Gastrocnemius medialis (tissue), 4 donors: ENCODE measurements at regions not wholly inside any gene's neighbourhood (a gene's known extent, or its start where the extent isn't known, plus 50 kb on each side); places are given as distances from the start of the nearest gene placed in this dataset.

ENCODE experiments used
- ATAC-seq, 2 donors: fragments of 150-250 bp; one replicate each; pipeline ENCODE4 v1.9.1; 2016
- DNase-seq, 2 donors: peaks; one replicate each; pipeline ENCODE4 v3.0.0-alpha.2; 2019
- H3K27ac ChIP-seq, 4 donors: fragments of 200-600 bp; sonication (generic); 1 replicate in 1 of 4; 2 replicates in 3 of 4; pipeline ENCODE4 v1.5.1; 2016 to 2018; ENCODE audit warnings: mild to moderate bottlenecking in 2 of 4, moderate library complexity in 1 of 4
- H3K27me3 ChIP-seq, 3 donors: fragments of 200-600 bp; sonication (generic) in 2 of 3; 1 replicate in 1 of 3; 2 replicates in 2 of 3; pipeline versions ENCODE4 v1.5.1 to v1.6.0; 2016 to 2019; ENCODE audit warnings: mild to moderate bottlenecking in 1 of 3, moderate library complexity in 1 of 3
- H3K36me3 ChIP-seq, 2 donors: fragments of 200-600 bp; sonication (generic) in 1 of 2; one replicate each; pipeline ENCODE4 v1.5.1; 2017 to 2018
- H3K4me1 ChIP-seq, 2 donors: fragments of 200-600 bp; sonication (generic) in 1 of 2; one replicate each; pipeline ENCODE4 v1.5.1; 2016 to 2017; ENCODE audit warnings: mild to moderate bottlenecking in 2 of 2
- H3K4me3 ChIP-seq, 4 donors: fragments of 200-600 bp; sonication (generic) in 3 of 4; 1 replicate in 1 of 4; 2 replicates in 3 of 4; pipeline ENCODE4 v1.5.1; 2016 to 2019; ENCODE audit warnings: mild to moderate bottlenecking in 2 of 4
- H3K9me3 ChIP-seq, 3 donors: fragments of 200-600 bp; sonication (generic) in 2 of 3; 1 replicate in 1 of 3; 2 replicates in 2 of 3; pipeline ENCODE4 v1.5.1; 2016 to 2019
- POLR2A ChIP-seq, 2 donors: fragments of 450-650 bp; IDR thresholded peaks; one replicate each; pipeline ENCODE4 v1.6.1; 2017; ENCODE audit warnings: antibody characterized with exemption in 2 of 2, mild to moderate bottlenecking in 2 of 2, moderate library complexity in 2 of 2
- in situ Hi-C, 4 donors: fragments of 200-750 bp; cut with MboI; loops; one replicate each; pipeline versions ENCODE4 v1.15.0 to v1.8.0; 2017; ENCODE audit warnings: low sequenced_read_pairs in 4 of 4
- intact Hi-C: fragments of 100-400 bp; cut with DNase I; formaldehyde crosslinking; loops from one replicate; pipeline ENCODE4 v1.15.1; 2023; ENCODE audit warnings: low total_unique reads
- TF ChIP-seq, protein P1 (sequence below), 5 experiments: fragments of 450-650 bp in 3 of 5; fragments of 200-600 bp in 2 of 5; sonication (generic) in 2 of 5; IDR thresholded peaks in 4 of 5; conservative IDR thresholded peaks in 1 of 5; 1 replicate in 4 of 5; 2 replicates in 1 of 5; pipeline ENCODE4 v1.5.1; 2016 to 2019; ENCODE audit warnings: antibody characterized with exemption in 5 of 5, mild to moderate bottlenecking in 3 of 5, moderate library complexity in 3 of 5

- no peaks in the 10 kb centered on the region for H3K36me3 ChIP-seq
- H3K4me1 ChIP-seq, result no peaks in the 10 kb centered on the region
- DNase-seq (no peak), ATAC-seq (no peak)
- no peak overlapping the region for H3K27ac ChIP-seq
- no peaks in the 10 kb centered on the region for H3K27me3 ChIP-seq
- H3K9me3 ChIP-seq, result no peaks in the 10 kb centered on the region
- intact Hi-C loops (no loop called here), in situ Hi-C loops (no loop called here)
- H3K4me3 ChIP-seq, result no peak overlapping the region
- TF ChIP-seq POLR2A (IDR thresholded peaks at IDR 0.05), result no peak
- TF ChIP-seq, protein P1, sequence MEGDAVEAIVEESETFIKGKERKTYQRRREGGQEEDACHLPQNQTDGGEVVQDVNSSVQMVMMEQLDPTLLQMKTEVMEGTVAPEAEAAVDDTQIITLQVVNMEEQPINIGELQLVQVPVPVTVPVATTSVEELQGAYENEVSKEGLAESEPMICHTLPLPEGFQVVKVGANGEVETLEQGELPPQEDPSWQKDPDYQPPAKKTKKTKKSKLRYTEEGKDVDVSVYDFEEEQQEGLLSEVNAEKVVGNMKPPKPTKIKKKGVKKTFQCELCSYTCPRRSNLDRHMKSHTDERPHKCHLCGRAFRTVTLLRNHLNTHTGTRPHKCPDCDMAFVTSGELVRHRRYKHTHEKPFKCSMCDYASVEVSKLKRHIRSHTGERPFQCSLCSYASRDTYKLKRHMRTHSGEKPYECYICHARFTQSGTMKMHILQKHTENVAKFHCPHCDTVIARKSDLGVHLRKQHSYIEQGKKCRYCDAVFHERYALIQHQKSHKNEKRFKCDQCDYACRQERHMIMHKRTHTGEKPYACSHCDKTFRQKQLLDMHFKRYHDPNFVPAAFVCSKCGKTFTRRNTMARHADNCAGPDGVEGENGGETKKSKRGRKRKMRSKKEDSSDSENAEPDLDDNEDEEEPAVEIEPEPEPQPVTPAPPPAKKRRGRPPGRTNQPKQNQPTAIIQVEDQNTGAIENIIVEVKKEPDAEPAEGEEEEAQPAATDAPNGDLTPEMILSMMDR (IDR thresholded peaks at IDR 0.05 in 4 of 5, conservative IDR thresholded peaks at IDR 0.05 in 1 of 5), result no peak
Measured at GRCh38 chr19:31504221-31504620, 155.0 kb upstream of the TSHZ3 start.

GRCh38 chr19:31505596-31505910, 156.3 kb upstream of the TSHZ3 start:
- Histone ChIP-seq H3K27ac (no peak overlapping the region), H3K4me3 (no peak overlapping the region), H3K36me3 (no peaks in the 10 kb centered on the region), H3K9me3 (no peaks in the 10 kb centered on the region), H3K27me3 (no peaks in the 10 kb centered on the region), H3K4me1 (no peaks in the 10 kb centered on the region)
- TF ChIP-seq, protein P1 (IDR thresholded peaks at IDR 0.05 in 4 of 5, conservative IDR thresholded peaks at IDR 0.05 in 1 of 5), result no peak
- TF ChIP-seq POLR2A (IDR thresholded peaks at IDR 0.05), result no peak
- intact Hi-C loops, result no loop called here
- ATAC-seq, result no peak
- no peak for DNase-seq
- in situ Hi-C loops, result no loop called here

GRCh38 chr19:31506102-31506501, 156.9 kb upstream of the TSHZ3 start:
- H3K36me3 ChIP-seq, result no peaks in the 10 kb centered on the region
- no peak overlapping the region for H3K27ac ChIP-seq
- H3K4me3 ChIP-seq, result no peak overlapping the region
- no peaks in the 10 kb centered on the region for H3K27me3 ChIP-seq
- no peaks in the 10 kb centered on the region for H3K9me3 ChIP-seq
- ATAC-seq, result no peak
- in situ Hi-C loops, result no loop called here
- intact Hi-C loops, result no loop called here
- DNase-seq, result no peak
- no peaks in the 10 kb centered on the region for H3K4me1 ChIP-seq
- TF ChIP-seq, protein P1 (IDR thresholded peaks at IDR 0.05 in 4 of 5, conservative IDR thresholded peaks at IDR 0.05 in 1 of 5), result no peak
- no peak for TF ChIP-seq POLR2A (IDR thresholded peaks at IDR 0.05)

DNA sequence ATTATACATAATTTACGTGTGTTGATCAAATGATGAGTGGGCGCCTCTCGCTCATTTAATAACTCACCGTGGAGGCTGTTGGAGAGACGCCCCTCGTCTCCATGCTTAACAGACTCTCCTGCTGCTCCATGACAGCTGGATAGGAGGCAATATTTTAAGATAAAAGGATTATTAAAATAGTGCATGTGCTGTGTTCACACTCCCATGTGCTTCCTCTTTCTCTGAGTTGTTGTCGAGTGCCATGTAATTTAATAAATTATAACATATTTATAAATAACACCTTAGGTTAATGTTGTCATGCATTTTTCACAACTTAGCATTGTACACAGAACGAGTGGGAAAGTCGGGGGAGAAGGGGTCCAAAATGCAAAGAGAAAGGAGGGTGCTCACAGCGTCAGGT, 161.4 kb upstream of the TSHZ3 start:
- intact Hi-C loops (no loop called here), in situ Hi-C loops (no loop called here)
- no peaks in the 10 kb centered on the region for H3K36me3 ChIP-seq
- DNase-seq, result no peak
- no peaks in the 10 kb centered on the region for H3K4me1 ChIP-seq
- H3K4me3 ChIP-seq, result no peak overlapping the region
- H3K27ac ChIP-seq, result no peak overlapping the region
- ATAC-seq, result no peak
- no peaks in the 10 kb centered on the region for H3K9me3 ChIP-seq
- TF ChIP-seq, protein P1 (IDR thresholded peaks at IDR 0.05 in 4 of 5, conservative IDR thresholded peaks at IDR 0.05 in 1 of 5), result no peak
- no peak for TF ChIP-seq POLR2A (IDR thresholded peaks at IDR 0.05)
- no peaks in the 10 kb centered on the region for H3K27me3 ChIP-seq

GRCh38 chr19:31511098-31511497, 161.9 kb upstream of the TSHZ3 start:
- H3K36me3 ChIP-seq, result no peaks in the 10 kb centered on the region
- in situ Hi-C loops, result no loop called here
- no peak overlapping the region for H3K4me3 ChIP-seq

More at GRCh38 chr19:31511098-31511497, 161.9 kb upstream of the TSHZ3 start:
- Histone ChIP-seq H3K27me3 (no peaks in the 10 kb centered on the region), H3K9me3 (no peaks in the 10 kb centered on the region), H3K27ac (no peak overlapping the region), H3K4me1 (no peaks in the 10 kb centered on the region)
- ATAC-seq, result no peak
- DNase-seq, result no peak
- intact Hi-C loops, result no loop called here
- TF ChIP-seq POLR2A (IDR thresholded peaks at IDR 0.05), result no peak
- TF ChIP-seq, protein P1 (IDR thresholded peaks at IDR 0.05 in 4 of 5, conservative IDR thresholded peaks at IDR 0.05 in 1 of 5), result no peak
